ENCODE measurements at regions not wholly inside any gene's neighbourhood (a gene's known extent, or its start where the extent isn't known, plus 50 kb on each side); places are given as distances from the start of the nearest gene placed in this dataset.

GRCh38 chr3:177306252-177306651, 109.0 kb upstream of the TBL1XR1 start:
- TF ChIP-seq EZH2 (IDR thresholded peaks at IDR 0.05; ENCODE audit: low read depth), result no peak
- TF ChIP-seq CTCF (conservative IDR thresholded peaks at IDR 0.05), result no peak

Data from PC-9 (cell line).